PC-3 (cell line): ENCODE measurements at regions not wholly inside any gene's neighbourhood (a gene's known extent, or its start where the extent isn't known, plus 50 kb on each side); places are given as distances from the start of the nearest gene placed in this dataset.
"Not testable (repeated sequence)": the region's sequence is repeated elsewhere in the genome, so short reads cannot be mapped to it uniquely, and the experiment has no call there.

Experiments
- EZH2phosphoT487 ChIP-seq: fragments of 300-600 bp; sonication (generic); IDR thresholded peaks from 2 replicates; pipeline ENCODE4 v1.6.1; 2018; ENCODE audit warnings: mild to moderate bottlenecking, antibody characterized with exemption, low read length, borderline replicate concordance
- TF ChIP-seq, protein P1 (sequence below): fragments of 300-600 bp; sonication (generic); conservative IDR thresholded peaks from 2 replicates; pipeline ENCODE4 v1.5.1; 2017; ENCODE audit warnings: antibody characterized with exemption, low read depth, mild to moderate bottlenecking, low read length

DNA sequence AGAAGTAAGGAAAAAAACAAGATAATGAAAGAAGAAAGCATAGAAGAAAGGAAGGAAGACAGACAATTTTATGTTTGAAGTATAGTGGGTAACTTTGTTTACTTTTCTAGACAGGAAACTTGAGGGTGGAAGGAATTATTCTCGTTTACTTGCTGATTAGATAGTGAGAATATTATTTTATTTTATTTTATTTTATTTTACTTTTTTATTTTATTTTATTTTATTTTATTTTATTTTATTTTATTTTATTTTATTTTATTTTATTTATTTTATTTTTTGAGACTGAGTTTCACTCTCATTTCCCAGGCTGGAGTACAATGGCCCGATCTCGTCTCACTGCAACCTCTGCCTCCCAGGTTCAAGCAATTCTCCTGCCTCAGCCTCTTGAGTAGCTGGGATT is 623.1 kb upstream of the COX7C start:
- TF ChIP-seq, protein P1, sequence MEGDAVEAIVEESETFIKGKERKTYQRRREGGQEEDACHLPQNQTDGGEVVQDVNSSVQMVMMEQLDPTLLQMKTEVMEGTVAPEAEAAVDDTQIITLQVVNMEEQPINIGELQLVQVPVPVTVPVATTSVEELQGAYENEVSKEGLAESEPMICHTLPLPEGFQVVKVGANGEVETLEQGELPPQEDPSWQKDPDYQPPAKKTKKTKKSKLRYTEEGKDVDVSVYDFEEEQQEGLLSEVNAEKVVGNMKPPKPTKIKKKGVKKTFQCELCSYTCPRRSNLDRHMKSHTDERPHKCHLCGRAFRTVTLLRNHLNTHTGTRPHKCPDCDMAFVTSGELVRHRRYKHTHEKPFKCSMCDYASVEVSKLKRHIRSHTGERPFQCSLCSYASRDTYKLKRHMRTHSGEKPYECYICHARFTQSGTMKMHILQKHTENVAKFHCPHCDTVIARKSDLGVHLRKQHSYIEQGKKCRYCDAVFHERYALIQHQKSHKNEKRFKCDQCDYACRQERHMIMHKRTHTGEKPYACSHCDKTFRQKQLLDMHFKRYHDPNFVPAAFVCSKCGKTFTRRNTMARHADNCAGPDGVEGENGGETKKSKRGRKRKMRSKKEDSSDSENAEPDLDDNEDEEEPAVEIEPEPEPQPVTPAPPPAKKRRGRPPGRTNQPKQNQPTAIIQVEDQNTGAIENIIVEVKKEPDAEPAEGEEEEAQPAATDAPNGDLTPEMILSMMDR, result not testable (repeated sequence)
- TF ChIP-seq EZH2phosphoT487, result not testable (repeated sequence)
